ENCODE measurements at regions not wholly inside any gene's neighbourhood (a gene's known extent, or its start where the extent isn't known, plus 50 kb on each side); places are given as distances from the start of the nearest gene placed in this dataset.
A peak's percentile ranks its signal among the peaks of the same experiment; 100 is the strongest.
"Not testable (repeated sequence)": the region's sequence is repeated elsewhere in the genome, so short reads cannot be mapped to it uniquely, and the experiment has no call there.

DNA sequence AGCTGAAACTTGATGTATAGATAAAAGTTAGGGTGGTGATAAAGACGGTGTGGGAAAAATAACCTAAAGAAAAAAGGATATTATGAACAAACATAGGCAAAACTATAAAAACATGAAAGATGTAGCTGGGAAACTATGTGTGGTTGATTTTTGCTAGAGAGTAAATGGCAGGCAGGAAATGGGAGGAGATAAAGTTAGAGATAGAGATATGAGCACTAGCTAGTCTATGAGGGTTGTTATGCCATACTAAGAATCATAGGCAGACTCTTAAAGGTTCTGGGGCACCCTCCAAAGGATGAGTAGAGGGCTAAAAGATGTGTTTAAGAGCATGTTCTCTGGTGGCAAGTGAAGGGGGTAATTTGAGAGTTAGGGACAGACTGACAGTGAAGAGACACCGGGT is 1109.2 kb downstream of the GATA3 start:
- no peak for DNase-seq

DNA sequence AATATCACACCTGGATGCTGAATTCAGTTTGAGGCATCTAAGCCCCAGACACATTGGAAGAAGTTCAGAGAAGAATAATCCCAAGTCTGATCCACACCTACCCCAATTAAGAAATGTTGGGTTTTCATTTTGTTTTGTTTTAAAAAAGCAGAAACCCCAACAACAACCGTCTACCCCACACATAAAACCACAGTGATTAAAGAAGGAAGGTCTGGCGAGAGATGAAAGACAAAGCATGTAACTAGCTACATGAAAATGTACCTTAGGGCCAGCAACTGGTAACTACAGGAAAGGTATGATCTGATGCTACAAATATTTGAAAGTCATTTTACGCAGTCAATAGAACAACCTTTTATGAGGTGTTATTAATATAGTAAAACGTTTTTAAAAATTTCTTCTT is 1112.3 kb downstream of the GATA3 start:
- peak in 1 of 5 experiments; percentile 11 for DNase-seq

- DNase-seq = no peak
Measured at GRCh38 chr10:9172276-9172675, 1117.8 kb downstream of the GATA3 start.

DNA sequence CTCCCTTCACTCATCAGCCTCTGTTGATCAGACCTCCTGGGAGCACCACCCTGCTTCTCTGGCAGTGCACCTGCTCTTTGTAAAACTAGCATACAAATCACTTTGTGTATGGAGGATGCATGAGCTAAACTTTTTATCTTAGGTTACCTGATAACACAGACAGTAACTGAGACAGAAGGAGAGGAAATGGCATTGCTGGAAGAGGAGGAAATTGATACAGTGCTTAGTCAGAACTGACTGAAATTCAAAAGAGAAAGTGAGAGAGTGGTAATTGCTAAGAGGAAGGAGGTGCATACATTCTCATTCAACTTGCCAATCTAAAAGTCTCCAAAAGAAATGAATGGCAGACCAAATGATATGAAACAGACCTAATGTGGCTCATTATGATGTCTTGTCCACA is 1120.7 kb downstream of the GATA3 start:
- DNase-seq = peak in 1 of 5 experiments; percentile 88

GRCh38 chr10:9183197-9183880 is 1128.9 kb downstream of the GATA3 start:
- DNase-seq = not testable (repeated sequence)

DNA sequence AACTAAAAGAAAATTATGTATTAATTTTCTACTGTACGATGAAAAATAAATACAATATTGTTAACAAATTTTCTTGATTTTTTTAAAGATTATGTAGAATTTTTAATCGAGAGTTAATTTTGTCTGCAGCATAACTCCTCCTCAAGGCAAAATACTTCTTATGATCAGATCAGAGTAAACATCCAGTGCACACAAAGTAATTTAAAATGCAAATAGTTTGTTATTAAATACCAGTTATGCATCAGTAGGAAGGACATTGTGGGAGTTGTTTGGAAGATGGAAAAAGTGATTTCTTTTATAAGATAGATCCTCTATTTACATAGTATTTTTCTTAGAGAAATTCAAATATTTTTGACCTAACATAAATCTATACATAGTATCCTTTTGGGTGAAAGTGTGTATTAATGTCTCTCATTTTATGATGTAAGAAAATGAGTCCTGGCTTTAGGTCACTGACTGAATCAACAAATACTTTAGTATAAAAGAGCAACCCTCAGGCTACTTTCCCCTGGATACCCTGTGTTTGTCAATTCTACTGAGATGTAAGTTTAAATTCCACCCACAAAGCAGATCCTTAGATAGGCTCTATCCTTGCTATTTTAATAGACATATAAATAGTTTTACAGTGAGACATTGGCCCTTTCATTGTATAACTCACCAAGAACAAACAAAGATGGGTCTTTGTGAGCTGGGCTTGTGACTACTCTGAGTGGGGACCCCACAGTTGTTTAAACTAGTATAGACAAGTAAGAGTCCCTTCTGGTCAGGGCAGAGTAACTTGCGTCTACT is 1133.7 kb downstream of the GATA3 start:
- no peak for DNase-seq

GRCh38 chr10:9189448-9189847 is 1135.0 kb downstream of the GATA3 start:
- DNase-seq = peak in 1 of 5 experiments; percentile 25

- DNase-seq = no peak
Measured at GRCh38 chr10:9193120-9193519, 1138.6 kb downstream of the GATA3 start.

GRCh38 chr10:9195385-9195784 is 1140.9 kb downstream of the GATA3 start:
- DNase-seq = no peak

GRCh38 chr10:9198611-9199010 is 1144.1 kb downstream of the GATA3 start:
- no peak for DNase-seq

GRCh38 chr10:9205558-9205957 is 1151.1 kb downstream of the GATA3 start:
- DNase-seq = no peak

GRCh38 chr10:9209105-9209798 is 1154.8 kb downstream of the GATA3 start:
- peak; percentile 25 to 80 (median 57) for DNase-seq

GRCh38 chr10:9211228-9211627 is 1156.7 kb downstream of the GATA3 start:
- no peak for DNase-seq

DNA sequence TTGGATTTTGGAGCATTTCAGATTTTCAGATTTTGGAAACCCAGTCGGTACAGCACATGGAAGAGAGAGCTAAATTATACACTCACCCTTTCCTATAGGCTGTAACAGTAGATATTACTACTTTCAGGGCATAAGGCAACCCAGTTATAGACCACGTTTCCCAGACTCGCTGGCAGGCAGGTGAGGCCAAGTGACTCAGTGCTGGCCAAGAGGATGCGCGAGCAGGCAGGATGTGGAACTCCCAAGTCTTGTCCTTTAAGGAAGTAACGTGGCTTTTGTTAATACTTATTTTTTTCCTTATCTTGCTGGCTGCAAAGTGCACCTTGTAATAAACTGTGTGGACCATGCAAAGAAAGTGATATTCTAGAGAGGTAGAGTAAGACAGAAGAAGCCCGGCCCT is 1160.1 kb downstream of the GATA3 start:
- DNase-seq = no peak

DNA sequence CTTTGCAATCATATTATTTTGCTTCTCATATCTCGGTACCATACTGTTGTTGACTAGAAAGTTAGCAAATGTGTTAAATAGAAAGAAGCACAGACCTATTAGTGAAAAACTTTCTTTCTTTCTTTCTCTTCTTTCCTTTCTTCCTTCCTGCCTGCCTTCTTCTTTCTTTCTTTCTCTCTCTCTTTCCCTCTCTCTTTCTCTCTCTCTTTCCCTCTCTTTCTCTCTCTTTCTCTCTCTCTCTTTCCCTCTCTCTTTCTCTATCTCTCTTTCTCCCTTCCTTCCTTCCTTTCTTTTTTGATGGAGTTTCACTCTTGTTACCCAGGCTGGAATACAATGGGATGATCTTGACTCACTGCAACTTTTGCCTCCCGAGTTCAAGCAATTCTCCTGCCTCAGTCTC is 1160.6 kb downstream of the GATA3 start:
- no peak for DNase-seq

DNA sequence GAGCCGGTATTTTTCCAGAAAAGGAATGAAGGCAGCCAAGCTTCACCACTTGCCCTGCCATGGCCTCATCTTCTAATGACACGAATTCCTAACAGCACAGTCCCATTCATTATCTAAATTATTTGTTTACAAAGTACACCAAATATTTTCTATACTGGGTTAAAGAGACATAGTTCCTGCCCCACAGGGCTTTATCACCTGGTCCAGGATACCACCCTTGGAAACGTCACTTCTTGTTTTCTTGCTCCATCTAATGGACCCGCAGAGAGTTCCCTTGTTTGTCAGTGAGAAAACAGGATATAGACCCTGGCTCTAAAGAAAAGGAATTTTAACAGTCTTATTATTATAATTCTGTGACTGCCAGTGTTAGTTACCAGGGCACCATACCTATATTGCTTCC is 1165.4 kb downstream of the GATA3 start:
- no peak for DNase-seq

DNA sequence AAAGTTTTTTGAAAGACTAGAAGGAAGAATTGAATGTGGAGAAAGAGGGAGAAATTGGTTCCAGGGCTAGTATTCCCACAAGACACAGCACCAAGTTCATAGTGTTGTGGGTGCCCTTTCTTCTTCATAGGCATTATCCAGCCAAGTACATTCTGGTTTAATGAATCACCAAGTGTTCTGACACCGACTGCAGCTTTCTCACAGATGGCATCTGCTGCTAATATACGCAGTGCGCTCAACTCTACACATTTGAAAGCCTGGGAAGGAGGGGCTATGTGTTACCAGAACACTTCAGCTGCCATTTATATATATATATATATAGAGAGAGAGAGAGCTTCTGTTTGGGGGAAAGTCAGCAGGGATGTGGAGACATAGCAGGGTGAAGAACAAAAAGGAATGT is 1168.4 kb downstream of the GATA3 start:
- DNase-seq = no peak

DNA sequence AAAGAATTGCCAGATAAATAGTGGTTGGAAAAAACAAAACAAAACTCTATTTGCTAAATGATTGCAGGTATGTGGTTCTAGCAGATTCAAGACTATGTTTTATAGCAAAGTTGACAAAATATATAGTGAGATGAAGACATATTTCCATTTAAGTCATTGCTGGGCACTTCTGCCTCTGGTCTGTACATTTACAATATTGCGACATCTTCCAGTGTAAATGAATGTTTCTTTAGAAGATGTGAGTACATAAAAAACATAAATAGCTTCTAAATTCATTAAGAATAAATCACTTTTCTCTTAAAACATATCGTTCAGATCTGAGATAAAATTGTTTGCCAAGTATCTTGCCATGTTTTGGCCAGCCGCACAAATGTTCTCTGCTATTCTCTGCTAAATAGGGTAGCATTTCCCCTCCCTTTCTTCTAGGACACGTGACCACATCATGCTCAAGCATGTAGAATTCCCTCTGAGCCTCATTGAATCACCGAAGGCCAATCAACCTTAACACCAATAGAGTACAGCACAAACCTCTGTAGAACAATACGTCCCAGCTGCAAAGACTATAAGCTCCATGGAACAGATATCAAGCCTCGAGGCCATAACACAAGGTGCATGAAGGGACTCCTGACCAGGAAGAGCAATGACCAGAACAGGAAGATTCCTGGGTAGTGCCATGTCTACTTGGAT is 1173.3 kb downstream of the GATA3 start:
- DNase-seq = no peak

DNA sequence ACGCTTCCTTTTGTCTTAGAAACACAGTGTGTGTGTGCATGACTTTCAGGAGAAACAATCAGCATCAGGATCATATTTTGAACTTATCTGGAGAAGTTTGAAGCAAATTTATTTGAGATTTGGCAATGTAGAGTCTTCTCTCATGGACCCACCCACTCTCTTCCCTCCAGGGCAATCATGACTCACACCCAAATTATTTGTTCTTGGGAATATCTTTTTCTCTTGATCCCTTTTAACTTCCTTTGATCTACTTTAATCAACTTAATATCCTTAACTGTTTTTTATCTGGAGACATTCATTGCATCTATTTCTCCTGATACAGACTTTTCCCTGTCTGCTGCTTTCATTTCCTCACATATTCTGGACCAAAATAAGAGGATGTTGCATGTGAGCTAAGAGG is 1174.3 kb downstream of the GATA3 start:
- DNase-seq = no peak

- DNase-seq = peak in 1 of 5 experiments; percentile 75
Measured at GRCh38 chr10:9229702-9230244, 1175.3 kb downstream of the GATA3 start.

GRCh38 chr10:9230625-9231024 is 1176.1 kb downstream of the GATA3 start:
- no peak for DNase-seq

GRCh38 chr10:9234191-9234590 is 1179.7 kb downstream of the GATA3 start:
- DNase-seq = no peak

- DNase-seq = no peak
Measured at GRCh38 chr10:9238041-9238440, 1183.6 kb downstream of the GATA3 start.

Data from T-helper 2 cell (primary cell).